Neural progenitor cell (in vitro differentiated cells): ENCODE measurements at regions not wholly inside any gene's neighbourhood (a gene's known extent, or its start where the extent isn't known, plus 50 kb on each side); places are given as distances from the start of the nearest gene placed in this dataset.

ENCODE experiments used
- DNase-seq: peaks from one replicate; pipeline ENCODE4 v3.0.0-alpha.2; 2016; ENCODE audit warnings: low spot score
- H2AFZ ChIP-seq: fragments of 200-600 bp; sonication (generic); replicated peaks from 2 replicates; pipeline ENCODE4 v1.6.1; 2016; ENCODE audit warnings: antibody characterized with exemption
- H3F3A ChIP-seq: fragments of 200-600 bp; sonication (generic); 2 replicates; pipeline ENCODE4 v1.6.1; 2016; ENCODE audit warnings: antibody characterized with exemption, low read depth
- H3K27ac ChIP-seq: fragments of 200-600 bp; sonication (generic); 2 replicates; pipeline ENCODE4 v1.5.1; 2016; ENCODE audit warnings: mild to moderate bottlenecking
- H3K27me3 ChIP-seq: fragments of 200-600 bp; sonication (generic); 2 replicates; pipeline ENCODE4 v1.6.1; 2016; ENCODE audit warnings: mild to moderate bottlenecking, moderate library complexity
- H3K36me3 ChIP-seq: fragments of 200-600 bp; sonication (generic); 2 replicates; pipeline ENCODE4 v1.5.1; 2016
- H3K4me1 ChIP-seq: fragments of 200-600 bp; sonication (generic); 2 replicates; pipeline ENCODE4 v1.6.1; 2016; ENCODE audit warnings: mixed run types
- H3K4me2 ChIP-seq: fragments of 200-600 bp; sonication (generic); 2 replicates; pipeline ENCODE4 v1.6.1; 2016
- H3K4me3 ChIP-seq: fragments of 200-600 bp; sonication (generic); 2 replicates; pipeline ENCODE4 v1.5.1; 2016
- H3K79me2 ChIP-seq: fragments of 200-600 bp; sonication (generic); 2 replicates; pipeline ENCODE4 v1.6.1; 2016; ENCODE audit warnings: low read depth
- H3K9ac ChIP-seq: fragments of 200-600 bp; sonication (generic); 2 replicates; pipeline ENCODE4 v1.6.1; 2016
- H3K9me3 ChIP-seq: fragments of 200-600 bp; sonication (generic); 2 replicates; pipeline ENCODE4 v1.5.1; 2016; ENCODE audit warnings: low read depth
- H4K20me1 ChIP-seq: fragments of 200-600 bp; sonication (generic); 2 replicates; pipeline ENCODE4 v1.6.1; 2016; ENCODE audit warnings: low read depth
- H3K27ac Mint-ChIP-seq: 3 replicates; pipeline ENCODE4 v1.8.0; 2021; ENCODE audit warnings: mixed read lengths
- H3K27me3 Mint-ChIP-seq: 2 replicates; pipeline ENCODE4 v1.8.0; 2022; ENCODE audit warnings: low read depth, mild to moderate bottlenecking, inconsistent platforms, moderate library complexity, mixed read lengths; ENCODE audit not compliant: insufficient read depth
- H3K36me3 Mint-ChIP-seq: 3 replicates; pipeline ENCODE4 v1.8.0; 2021; ENCODE audit warnings: mixed read lengths
- H3K4me1 Mint-ChIP-seq: 3 replicates; pipeline ENCODE4 v1.8.0; 2021; ENCODE audit warnings: mixed read lengths
- H3K4me3 Mint-ChIP-seq: 3 replicates; pipeline ENCODE4 v1.8.0; 2021; ENCODE audit warnings: mild to moderate bottlenecking, moderate library complexity, mixed read lengths
- H3K9me3 Mint-ChIP-seq: 3 replicates; pipeline ENCODE4 v1.8.0; 2020; ENCODE audit warnings: mixed read lengths
- CTCF ChIP-seq: fragments of 200-600 bp; sonication (generic); IDR thresholded peaks from 2 replicates; pipeline ENCODE4 v1.5.1; 2017; ENCODE audit warnings: antibody characterized with exemption, mild to moderate bottlenecking
- EZH2 ChIP-seq: fragments of 200-600 bp; sonication (generic); IDR thresholded peaks from 2 replicates; pipeline ENCODE4 v1.6.1; 2017; ENCODE audit warnings: antibody characterized with exemption, mild to moderate bottlenecking, moderate library complexity
- EZH2phosphoT487 ChIP-seq: fragments of 200-600 bp; sonication (generic); IDR thresholded peaks from 2 replicates; pipeline ENCODE4 v1.6.1; 2017; ENCODE audit warnings: antibody characterized with exemption

GRCh38 chr10:33815776-33816175 is 481.3 kb upstream of the NRP1 start:
- Histone ChIP-seq H3K4me2 (no peak overlapping the region), H3K4me3 (no peak overlapping the region), H3K9ac (no peak overlapping the region), H3K4me1 (peaks cover 24% of the 10 kb centered on the region), H3K9me3 (no peaks in the 10 kb centered on the region), H3K27ac (no peak overlapping the region), H3K36me3 (no peaks in the 10 kb centered on the region), H3K79me2 (no peaks in the 10 kb centered on the region), H4K20me1 (peaks cover 3% of the 10 kb centered on the region), H3F3A (peaks cover 12% of the 10 kb centered on the region), H3K27me3 (no peaks in the 10 kb centered on the region), H2AFZ (no peak overlapping the region)
- peaks cover 22% of the 10 kb centered on the region for H3K4me1 Mint-ChIP-seq
- peaks cover 3% of the 10 kb centered on the region for H3K36me3 Mint-ChIP-seq
- no peak for DNase-seq
- H3K27me3 Mint-ChIP-seq, result peaks cover 10% of the 10 kb centered on the region
- no peak for TF ChIP-seq EZH2
- TF ChIP-seq EZH2phosphoT487, result no peak
- no peak for TF ChIP-seq CTCF
- no peak overlapping the region for H3K4me3 Mint-ChIP-seq
- no peak overlapping the region for H3K27ac Mint-ChIP-seq
- peaks cover 14% of the 10 kb centered on the region for H3K9me3 Mint-ChIP-seq

DNA sequence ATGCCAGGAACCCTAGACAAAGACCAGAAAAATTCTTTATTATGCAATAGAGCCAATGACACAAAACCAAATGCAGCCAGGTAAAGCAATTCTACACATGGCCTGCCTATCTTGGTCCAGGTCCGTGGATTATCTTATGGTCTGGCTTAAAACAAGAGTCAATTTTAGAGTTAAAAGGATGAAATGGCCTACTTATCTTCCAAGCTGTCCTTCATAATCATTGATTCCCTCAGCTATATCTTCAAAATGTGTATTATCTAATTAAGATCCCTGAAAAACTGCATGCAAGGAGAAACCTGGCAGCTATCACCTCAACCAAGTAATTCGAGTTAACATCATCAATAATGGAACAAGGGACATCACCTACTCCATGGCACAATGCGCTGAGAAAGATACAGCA is 479.4 kb upstream of the NRP1 start:
- peaks cover 10% of the 10 kb centered on the region for H3K4me1 Mint-ChIP-seq
- no peak overlapping the region for H3K27ac ChIP-seq
- H3K27me3 ChIP-seq, result no peaks in the 10 kb centered on the region
- no peak for DNase-seq
- H3K4me3 ChIP-seq, result no peak overlapping the region
- no peaks in the 10 kb centered on the region for H3K79me2 ChIP-seq
- peaks cover 3% of the 10 kb centered on the region for H3K36me3 Mint-ChIP-seq
- TF ChIP-seq CTCF, result no peak
- no peaks in the 10 kb centered on the region for H3F3A ChIP-seq
- no peak overlapping the region for H2AFZ ChIP-seq
- no peaks in the 10 kb centered on the region for H4K20me1 ChIP-seq
- H3K9me3 ChIP-seq, result no peaks in the 10 kb centered on the region
- no peaks in the 10 kb centered on the region for H3K36me3 ChIP-seq
- no peak overlapping the region for H3K4me3 Mint-ChIP-seq
- peaks cover 8% of the 10 kb centered on the region for H3K4me1 ChIP-seq
- H3K9me3 Mint-ChIP-seq, result peaks cover 14% of the 10 kb centered on the region
- H3K9ac ChIP-seq, result no peak overlapping the region
- no peak overlapping the region for H3K27ac Mint-ChIP-seq
- peaks cover 6% of the 10 kb centered on the region for H3K27me3 Mint-ChIP-seq
- H3K4me2 ChIP-seq, result no peak overlapping the region

GRCh38 chr10:33813415-33813814 is 478.9 kb upstream of the NRP1 start:
- no peaks in the 10 kb centered on the region for H3K27me3 ChIP-seq
- H3K4me1 ChIP-seq, result peaks cover 7% of the 10 kb centered on the region
- H3K36me3 ChIP-seq, result no peaks in the 10 kb centered on the region
- Mint-ChIP-seq H3K36me3 (peaks cover 3% of the 10 kb centered on the region), H3K4me1 (peaks cover 13% of the 10 kb centered on the region), H3K27me3 (peaks cover 6% of the 10 kb centered on the region), H3K4me3 (no peak overlapping the region), H3K9me3 (peaks cover 14% of the 10 kb centered on the region), H3K27ac (no peak overlapping the region)
- H3K27ac ChIP-seq, result no peak overlapping the region
- H3K9ac ChIP-seq, result no peak overlapping the region
- no peak overlapping the region for H3K4me2 ChIP-seq
- no peak overlapping the region for H2AFZ ChIP-seq
- DNase-seq, result no peak
- H3K4me3 ChIP-seq, result no peak overlapping the region
- H3K9me3 ChIP-seq, result no peaks in the 10 kb centered on the region
- H3F3A ChIP-seq, result no peaks in the 10 kb centered on the region
- no peaks in the 10 kb centered on the region for H3K79me2 ChIP-seq
- no peak for TF ChIP-seq EZH2
- H4K20me1 ChIP-seq, result no peaks in the 10 kb centered on the region

DNA sequence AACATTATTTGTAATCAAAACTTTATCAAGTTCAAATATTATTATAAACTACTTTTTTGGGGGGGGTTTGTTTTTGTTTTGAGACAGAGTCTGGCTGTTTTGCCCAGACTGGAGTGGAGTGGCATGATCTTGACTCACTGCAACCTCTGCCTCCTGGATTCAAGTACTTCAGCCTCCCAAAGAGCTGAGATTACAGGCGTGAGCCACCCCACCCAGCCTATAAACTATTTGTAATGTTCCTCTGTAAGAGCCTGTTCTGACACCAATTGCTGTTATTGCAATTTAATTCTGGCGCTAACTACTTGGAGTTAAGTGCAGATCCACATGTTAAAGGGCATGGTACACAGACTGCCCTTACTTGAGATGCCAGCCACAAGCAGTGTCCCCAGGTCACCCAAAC is 478.1 kb upstream of the NRP1 start:
- no peak overlapping the region for H3K27ac Mint-ChIP-seq
- H3K9me3 Mint-ChIP-seq, result peaks cover 14% of the 10 kb centered on the region
- H3K4me3 Mint-ChIP-seq, result no peak overlapping the region
- Histone ChIP-seq H3K79me2 (no peaks in the 10 kb centered on the region), H3K9ac (no peak overlapping the region), H4K20me1 (no peaks in the 10 kb centered on the region), H3F3A (peaks cover under 1% of the 10 kb centered on the region), H2AFZ (no peak overlapping the region), H3K9me3 (no peaks in the 10 kb centered on the region), H3K4me1 (peaks cover 10% of the 10 kb centered on the region), H3K4me3 (no peak overlapping the region), H3K27ac (no peak overlapping the region), H3K36me3 (no peaks in the 10 kb centered on the region), H3K27me3 (no peaks in the 10 kb centered on the region), H3K4me2 (no peak overlapping the region)
- DNase-seq, result no peak
- peaks cover 6% of the 10 kb centered on the region for H3K27me3 Mint-ChIP-seq
- H3K36me3 Mint-ChIP-seq, result peaks cover 3% of the 10 kb centered on the region
- TF ChIP-seq EZH2, result no peak
- TF ChIP-seq CTCF, result no peak
- no peak for TF ChIP-seq EZH2phosphoT487
- peaks cover 15% of the 10 kb centered on the region for H3K4me1 Mint-ChIP-seq
